GM12878 (cell line): ENCODE measurements at regions not wholly inside any gene's neighbourhood (a gene's known extent, or its start where the extent isn't known, plus 50 kb on each side); places are given as distances from the start of the nearest gene placed in this dataset.

Experiments used
- MAX ChIP-seq: IDR thresholded peaks from 2 replicates; pipeline ENCODE4 v1.6.1; 2012; ENCODE audit warnings: low read depth, low read length, improper control_type of control experiment
- PRDM15 ChIP-seq: fragments of 450-650 bp; formaldehyde crosslinking; IDR thresholded peaks from 2 replicates; pipeline ENCODE4 v1.4.0; 2020; ENCODE audit warnings: mild to moderate bottlenecking, moderate library complexity
- RAD21 ChIP-seq: IDR thresholded peaks from 2 replicates; pipeline ENCODE4 v1.6.1; 2011; ENCODE audit warnings: mild to moderate bottlenecking, low read depth, low read length, moderate library complexity; ENCODE audit not compliant: insufficient read depth

- TF ChIP-seq MAX (no peak), RAD21 (no peak), PRDM15 (CRISPR knock-in tag) (no peak)
Measured at GRCh38 chr5:25619273-25619672, 974.5 kb upstream of the CDH10 start.
